ENCODE measurements at regions not wholly inside any gene's neighbourhood (a gene's known extent, or its start where the extent isn't known, plus 50 kb on each side); places are given as distances from the start of the nearest gene placed in this dataset.

- Histone ChIP-seq H3K9me2 (ENCODE audit: insufficient read depth, low read length) (no peaks in the 10 kb centered on the region), H3K36me3 (ENCODE audit: insufficient read depth, low read length) (no peaks in the 10 kb centered on the region), H3K9ac (ENCODE audit: low read length) (no peak overlapping the region), H4K20me1 (ENCODE audit: insufficient read depth) (no peaks in the 10 kb centered on the region), H3K27me3 (ENCODE audit: insufficient read depth, low read depth, low read length) (no peaks in the 10 kb centered on the region), H3K9me3 (ENCODE audit: low read length) (no peaks in the 10 kb centered on the region), H3K4me2 (ENCODE audit: low read length) (no peak overlapping the region), H3K4me3 (ENCODE audit: low read length) (no peak overlapping the region), H3K27ac (ENCODE audit: low read length) (no peak overlapping the region), H3F3A (ENCODE audit: insufficient read depth, low read length, poor library complexity, severe bottlenecking) (no peaks in the 10 kb centered on the region), H3K79me2 (replicated peaks; ENCODE audit: insufficient read depth, low read length) (no peaks in the 10 kb centered on the region), H2AFZ (ENCODE audit: low read depth, low read length) (no peak overlapping the region)
- no peak for TF ChIP-seq RAD21 (conservative IDR thresholded peaks at IDR 0.05)
- TF ChIP-seq SMC3 (conservative IDR thresholded peaks at IDR 0.05; ENCODE audit: poor library complexity): no peak
- no peak for TF ChIP-seq MXI1 (conservative IDR thresholded peaks at IDR 0.05; ENCODE audit: poor library complexity, severe bottlenecking)
- TF ChIP-seq REST (IDR thresholded peaks at IDR 0.05; ENCODE audit: borderline replicate concordance): no peak
- no peak for TF ChIP-seq EP300 (conservative IDR thresholded peaks at IDR 0.05; ENCODE audit: poor library complexity, severe bottlenecking)
- no peak for TF ChIP-seq EZH2 (IDR thresholded peaks at IDR 0.05; ENCODE audit: borderline replicate concordance, insufficient read depth, low read length, poor library complexity, severe bottlenecking)
- no peak for TF ChIP-seq TAF1 (IDR thresholded peaks at IDR 0.05; ENCODE audit: low read depth)
- TF ChIP-seq POLR2AphosphoS5 (IDR thresholded peaks at IDR 0.05): no peak
- no peak for TF ChIP-seq CTCF (IDR thresholded peaks at IDR 0.05; ENCODE audit: poor library complexity, severe bottlenecking)
Measured at GRCh38 chr6:15048367-15048766, 197.5 kb upstream of the JARID2 start.

GRCh38 chr6:15058200-15059061, 187.4 kb upstream of the JARID2 start:
- no peak overlapping the region for H3K4me2 ChIP-seq (ENCODE audit: low read length)
- TF ChIP-seq EZH2 (IDR thresholded peaks at IDR 0.05; ENCODE audit: borderline replicate concordance, insufficient read depth, low read length, poor library complexity, severe bottlenecking) (no peak), RAD21 (conservative IDR thresholded peaks at IDR 0.05) (no peak), CTCF (IDR thresholded peaks at IDR 0.05; ENCODE audit: poor library complexity, severe bottlenecking) (no peak), REST (IDR thresholded peaks at IDR 0.05; ENCODE audit: borderline replicate concordance) (no peak), POLR2AphosphoS5 (IDR thresholded peaks at IDR 0.05) (no peak), MXI1 (conservative IDR thresholded peaks at IDR 0.05; ENCODE audit: poor library complexity, severe bottlenecking) (no peak), EP300 (conservative IDR thresholded peaks at IDR 0.05; ENCODE audit: poor library complexity, severe bottlenecking) (no peak)
- no peak overlapping the region for H3K27ac ChIP-seq (ENCODE audit: low read length)
- H3K79me2 ChIP-seq (replicated peaks; ENCODE audit: insufficient read depth, low read length): no peaks in the 10 kb centered on the region
- no peak overlapping the region for H2AFZ ChIP-seq (ENCODE audit: low read depth, low read length)
- no peaks in the 10 kb centered on the region for H3F3A ChIP-seq (ENCODE audit: insufficient read depth, low read length, poor library complexity, severe bottlenecking)
- H3K9ac ChIP-seq (ENCODE audit: low read length): no peak overlapping the region
- no peaks in the 10 kb centered on the region for H3K36me3 ChIP-seq (ENCODE audit: insufficient read depth, low read length)
- H3K9me3 ChIP-seq (ENCODE audit: low read length): no peaks in the 10 kb centered on the region
- H3K4me3 ChIP-seq (ENCODE audit: low read length): no peak overlapping the region
- no peaks in the 10 kb centered on the region for H4K20me1 ChIP-seq (ENCODE audit: insufficient read depth)
- H3K27me3 ChIP-seq (ENCODE audit: insufficient read depth, low read depth, low read length): no peaks in the 10 kb centered on the region
- H3K9me2 ChIP-seq (ENCODE audit: insufficient read depth, low read length): no peaks in the 10 kb centered on the region
